Chondrocyte (in vitro differentiated cells): ENCODE measurements at regions not wholly inside any gene's neighbourhood (a gene's known extent, or its start where the extent isn't known, plus 50 kb on each side); places are given as distances from the start of the nearest gene placed in this dataset.

ENCODE experiments used
- DNase-seq: peaks from one replicate; pipeline ENCODE4 v3.0.0; 2021; ENCODE audit warnings: mixed read lengths, low spot score
- H3K27ac Mint-ChIP-seq: one replicate; pipeline ENCODE4 v1.8.0; 2021; ENCODE audit warnings: mild to moderate bottlenecking, moderate library complexity, mixed read lengths; ENCODE audit not compliant: unreplicated experiment
- H3K27me3 Mint-ChIP-seq: 2 replicates; pipeline ENCODE4 v1.8.0; 2021; ENCODE audit warnings: low read depth, mixed read lengths
- H3K36me3 Mint-ChIP-seq: 2 replicates; pipeline ENCODE4 v1.8.0; 2021; ENCODE audit warnings: low read depth, mixed read lengths
- H3K4me1 Mint-ChIP-seq: 2 replicates; pipeline ENCODE4 v1.8.0; 2021; ENCODE audit warnings: low read depth, mild to moderate bottlenecking, mixed read lengths
- H3K4me3 Mint-ChIP-seq: one replicate; pipeline ENCODE4 v1.8.0; 2021; ENCODE audit warnings: mild to moderate bottlenecking, moderate library complexity, mixed read lengths; ENCODE audit not compliant: unreplicated experiment
- H3K9me3 Mint-ChIP-seq: 2 replicates; pipeline ENCODE4 v1.8.0; 2021; ENCODE audit warnings: low read depth, mixed read lengths
- TF ChIP-seq, protein P1 (sequence below): fragments of 200-600 bp; sonication (generic); IDR thresholded peaks from 2 replicates; pipeline ENCODE4 v1.5.0; 2021; ENCODE audit warnings: antibody characterized with exemption, mild to moderate bottlenecking, moderate library complexity

DNA sequence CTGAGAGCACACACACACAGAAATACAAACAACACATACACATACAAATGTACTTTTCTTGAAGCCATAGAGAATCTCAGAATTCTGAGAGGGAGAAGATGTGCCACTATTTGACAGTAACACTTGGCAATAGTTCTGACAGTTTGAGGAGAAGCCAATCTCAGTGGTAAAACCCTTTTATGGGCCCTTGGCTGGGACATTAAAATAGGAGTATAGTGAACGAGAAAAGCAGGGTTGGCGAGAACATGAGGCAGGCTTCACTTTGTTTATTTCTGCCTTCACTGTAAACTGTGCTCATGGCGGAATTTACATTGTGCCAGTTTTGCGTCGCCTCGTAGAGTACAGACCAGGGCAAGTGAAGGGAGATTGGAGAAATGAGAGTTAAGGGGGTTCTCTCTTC is 449.4 kb upstream of the POU3F3 start:
- Mint-ChIP-seq H3K9me3 (no peaks in the 10 kb centered on the region), H3K4me1 (peaks cover 3% of the 10 kb centered on the region), H3K27me3 (no peaks in the 10 kb centered on the region), H3K36me3 (no peaks in the 10 kb centered on the region), H3K4me3 (no peak overlapping the region), H3K27ac (no peak overlapping the region)
- TF ChIP-seq, protein P1, sequence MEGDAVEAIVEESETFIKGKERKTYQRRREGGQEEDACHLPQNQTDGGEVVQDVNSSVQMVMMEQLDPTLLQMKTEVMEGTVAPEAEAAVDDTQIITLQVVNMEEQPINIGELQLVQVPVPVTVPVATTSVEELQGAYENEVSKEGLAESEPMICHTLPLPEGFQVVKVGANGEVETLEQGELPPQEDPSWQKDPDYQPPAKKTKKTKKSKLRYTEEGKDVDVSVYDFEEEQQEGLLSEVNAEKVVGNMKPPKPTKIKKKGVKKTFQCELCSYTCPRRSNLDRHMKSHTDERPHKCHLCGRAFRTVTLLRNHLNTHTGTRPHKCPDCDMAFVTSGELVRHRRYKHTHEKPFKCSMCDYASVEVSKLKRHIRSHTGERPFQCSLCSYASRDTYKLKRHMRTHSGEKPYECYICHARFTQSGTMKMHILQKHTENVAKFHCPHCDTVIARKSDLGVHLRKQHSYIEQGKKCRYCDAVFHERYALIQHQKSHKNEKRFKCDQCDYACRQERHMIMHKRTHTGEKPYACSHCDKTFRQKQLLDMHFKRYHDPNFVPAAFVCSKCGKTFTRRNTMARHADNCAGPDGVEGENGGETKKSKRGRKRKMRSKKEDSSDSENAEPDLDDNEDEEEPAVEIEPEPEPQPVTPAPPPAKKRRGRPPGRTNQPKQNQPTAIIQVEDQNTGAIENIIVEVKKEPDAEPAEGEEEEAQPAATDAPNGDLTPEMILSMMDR: no peak
- DNase-seq: no peak

DNA sequence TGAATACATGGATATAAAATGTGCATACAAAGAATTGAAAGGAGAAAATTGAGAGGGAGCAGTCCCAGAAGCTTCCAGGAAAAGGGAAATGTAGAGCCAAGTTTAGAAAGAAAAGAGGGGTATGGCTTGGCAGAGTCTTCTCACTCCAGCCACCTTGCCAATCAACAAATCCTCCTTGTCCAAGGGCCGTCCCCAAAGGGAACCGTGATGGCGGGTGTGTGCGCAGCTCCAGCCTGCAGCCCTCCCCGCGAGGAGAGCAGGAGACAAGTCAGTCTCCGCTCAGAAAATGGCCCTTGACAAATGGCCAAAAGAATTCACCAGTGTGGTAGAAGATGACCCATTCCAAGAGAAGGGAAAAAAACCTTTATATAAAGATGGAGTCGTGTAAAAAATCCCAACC is 448.3 kb upstream of the POU3F3 start:
- Mint-ChIP-seq H3K36me3 (no peaks in the 10 kb centered on the region), H3K4me1 (peaks cover 3% of the 10 kb centered on the region), H3K9me3 (no peaks in the 10 kb centered on the region), H3K4me3 (no peak overlapping the region), H3K27ac (no peak overlapping the region), H3K27me3 (no peaks in the 10 kb centered on the region)
- DNase-seq: no peak
- TF ChIP-seq, protein P1: no peak

DNA sequence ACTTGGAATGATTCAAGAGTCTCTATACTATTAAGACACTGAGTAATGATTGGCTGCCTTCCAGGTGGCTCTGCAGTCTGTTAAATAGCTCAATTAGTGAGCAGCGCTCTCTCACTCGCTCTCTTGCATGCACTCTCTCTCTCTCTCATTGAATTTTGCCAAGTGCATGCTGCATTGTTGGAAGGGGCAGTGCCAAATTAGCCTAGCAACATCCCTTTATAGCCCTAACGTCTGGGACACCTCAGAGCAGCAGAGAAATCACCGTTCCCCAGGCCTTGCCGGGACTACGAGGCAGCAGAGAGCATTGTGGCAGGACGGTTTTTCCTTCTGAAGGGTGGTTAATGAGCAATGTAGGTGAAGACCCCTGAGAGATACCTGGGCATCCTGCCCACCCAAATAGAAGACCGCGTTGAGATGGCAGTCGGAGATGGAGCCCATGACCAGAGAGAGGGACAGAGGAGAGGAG is 447.6 kb upstream of the POU3F3 start:
- no peak for DNase-seq
- TF ChIP-seq, protein P1: no peak
- Mint-ChIP-seq H3K9me3 (no peaks in the 10 kb centered on the region), H3K27ac (no peak overlapping the region), H3K27me3 (no peaks in the 10 kb centered on the region), H3K4me3 (no peak overlapping the region), H3K4me1 (peaks cover 3% of the 10 kb centered on the region), H3K36me3 (no peaks in the 10 kb centered on the region)

DNA sequence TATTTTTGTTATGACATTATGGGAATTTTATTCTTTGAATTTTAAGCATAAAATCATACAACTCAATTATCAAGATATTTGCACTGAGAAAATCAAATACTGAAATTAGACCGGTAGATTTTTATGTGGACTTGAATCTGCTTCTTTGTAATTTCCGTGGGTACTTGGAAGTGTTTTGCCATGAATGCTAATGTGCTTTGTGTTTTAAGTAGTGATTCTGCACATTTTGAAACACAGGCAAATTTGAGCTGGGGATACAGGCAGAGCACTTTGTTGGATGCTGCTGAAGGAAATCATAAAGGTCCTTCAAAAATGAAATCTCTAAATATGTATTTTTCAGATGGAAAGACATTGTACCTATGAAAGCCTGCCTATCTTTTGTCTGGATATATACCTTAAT is 446.3 kb upstream of the POU3F3 start:
- H3K4me3 Mint-ChIP-seq: no peak overlapping the region

DNA sequence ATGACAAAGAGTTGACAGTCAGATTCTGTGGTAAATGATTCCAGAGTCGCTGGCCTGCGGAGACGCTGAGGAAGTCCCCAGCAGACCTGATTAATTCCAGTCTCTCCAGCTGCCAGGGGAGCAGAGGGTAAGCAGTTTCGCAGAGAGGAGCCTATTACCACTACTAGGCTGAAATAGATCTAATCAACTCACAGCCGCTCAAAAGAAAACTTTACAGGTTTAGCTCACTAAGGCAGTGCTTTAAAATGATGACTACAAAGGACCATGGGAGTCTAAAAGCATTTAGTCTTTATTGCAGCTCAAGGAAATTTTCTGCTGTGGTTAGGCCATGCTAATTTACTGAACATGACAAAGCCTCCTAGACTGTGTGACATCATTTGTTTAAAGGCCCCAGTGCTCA is 445.6 kb upstream of the POU3F3 start:
- Mint-ChIP-seq H3K36me3 (no peaks in the 10 kb centered on the region), H3K27me3 (no peaks in the 10 kb centered on the region), H3K9me3 (no peaks in the 10 kb centered on the region), H3K4me1 (peaks cover 3% of the 10 kb centered on the region), H3K4me3 (no peak overlapping the region), H3K27ac (no peak overlapping the region)
- no peak for DNase-seq
- TF ChIP-seq, protein P1: no peak

More for the DNA sequence above, 446.3 kb upstream of the POU3F3 start:
- no peaks in the 10 kb centered on the region for H3K27me3 Mint-ChIP-seq
- no peaks in the 10 kb centered on the region for H3K9me3 Mint-ChIP-seq
- H3K4me1 Mint-ChIP-seq: peaks cover 3% of the 10 kb centered on the region
- H3K36me3 Mint-ChIP-seq: no peaks in the 10 kb centered on the region
- no peak overlapping the region for H3K27ac Mint-ChIP-seq
- TF ChIP-seq, protein P1: no peak
- DNase-seq: no peak
